HepG2 (cell line): ENCODE measurements at regions not wholly inside any gene's neighbourhood (a gene's known extent, or its start where the extent isn't known, plus 50 kb on each side); places are given as distances from the start of the nearest gene placed in this dataset.
"Not testable (repeated sequence)": the region's sequence is repeated elsewhere in the genome, so short reads cannot be mapped to it uniquely, and the experiment has no call there.

ENCODE experiments used
- ATAC-seq: fragments of 200-7000 bp; cut with Tn5 transposase; 3 replicates; pipeline ENCODE4 v1.9.1; 2020; ENCODE audit warnings: mild to moderate bottlenecking, moderate library complexity
- BruUV-seq: library from RNA; stranded (reverse); fragments of 400-500 nt; replicated peaks from 2 replicates; lab custom pipeline; 2021; lab: Mats Ljungman, UMichigan
- CTCF ChIA-PET: fragments of 300-600 bp; formaldehyde crosslinking; extraction: SDS; loops from one replicate; lab custom pipeline; 2021; ENCODE audit warnings: low total read pairs, inconsistent platforms, low intra/inter-chr PET ratio; lab: Yijun Ruan, JAX
- POLR2A ChIA-PET: fragments of 350-600 bp; sonication (Branson Sonifier 250); formaldehyde crosslinking; loops from one replicate; lab custom pipeline; 2020; ENCODE audit warnings: antibody characterized with exemption, inconsistent platforms; lab: Yijun Ruan, JAX
- DNase-seq: peaks from one replicate; pipeline ENCODE4 v3.0.0-alpha.2; 2015; ENCODE audit warnings: low spot score
- FAIRE-seq: peaks from 3 replicates; lab custom pipeline; 2011; peaks lifted over from hg19 to GRCh38; lab: Jason Lieb, UNC
- H2AFZ ChIP-seq: one replicate; pipeline ENCODE4 v1.6.1; 2011; ENCODE audit warnings: low read length, inconsistent platforms
- H3K27ac ChIP-seq: fragments of 300-600 bp; 3 replicates; pipeline ENCODE4 v1.8.0; 2011; ENCODE audit warnings: mixed run types, mild to moderate bottlenecking, mixed read lengths, low read length, inconsistent platforms; ENCODE audit not compliant: insufficient read depth; ENCODE audit errors: extremely low read length
- H3K27me3 ChIP-seq, 2 experiments: fragments of 200-600 bp in 1 of 2; 2 replicates in 1 of 2; 3 replicates in 1 of 2; pipeline versions ENCODE4 v1.6.0 to v1.8.0; 2011; ENCODE audit warnings: low read length in 2 of 2, mild to moderate bottlenecking in 2 of 2, moderate library complexity in 2 of 2, inconsistent platforms in 1 of 2; ENCODE audit not compliant: insufficient read depth in 2 of 2, control insufficient read depth in 1 of 2
- H3K36me3 ChIP-seq, 2 experiments: fragments of 200-600 bp in 1 of 2; replicated peaks in 1 of 2; 2 replicates in 1 of 2; 3 replicates in 1 of 2; pipeline versions ENCODE4 v1.5.1 to v1.8.0; 2011; ENCODE audit warnings: low read length in 2 of 2, inconsistent platforms in 1 of 2; ENCODE audit not compliant: insufficient read depth in 2 of 2, control insufficient read depth in 1 of 2
- H3K4me1 ChIP-seq: 2 replicates; pipeline ENCODE4 v1.5.1; 2012; ENCODE audit warnings: low read length, inconsistent platforms; ENCODE audit not compliant: insufficient read depth
- H3K4me2 ChIP-seq: 2 replicates; pipeline ENCODE4 v1.6.0; 2011; ENCODE audit warnings: low read depth, low read length, inconsistent platforms
- H3K4me3 ChIP-seq, 3 experiments: fragments of 200-600 bp in 1 of 3; sonication (generic), shearing (Covaris generic) in 1 of 3; replicated peaks in 1 of 3; 2 replicates each; pipeline ENCODE4 v1.5.1; 2011 to 2016; ENCODE audit warnings: low read length in 3 of 3, inconsistent platforms in 2 of 3, low read depth in 2 of 3, mild to moderate bottlenecking in 2 of 3, control low read depth in 1 of 3, mixed read lengths in 1 of 3; ENCODE audit not compliant: insufficient read depth in 1 of 3
- H3K79me2 ChIP-seq: one replicate; pipeline ENCODE4 v1.6.1; 2011; ENCODE audit warnings: low read length, inconsistent platforms; ENCODE audit not compliant: insufficient read depth
- H3K9ac ChIP-seq: 2 replicates; pipeline ENCODE4 v1.6.0; 2011; ENCODE audit warnings: mild to moderate bottlenecking, low read depth, low read length, inconsistent platforms; ENCODE audit not compliant: insufficient read depth
- H3K9me3 ChIP-seq: 2 replicates; pipeline ENCODE4 v1.5.1; 2012; ENCODE audit warnings: mild to moderate bottlenecking, low read length
- H4K20me1 ChIP-seq: 2 replicates; pipeline ENCODE4 v1.6.0; 2011; ENCODE audit warnings: inconsistent platforms, mild to moderate bottlenecking, low read length, moderate library complexity; ENCODE audit not compliant: insufficient read depth
- CHCHD3 ChIP-seq: sonication (generic); formaldehyde crosslinking; IDR thresholded peaks from 2 replicates; pipeline ENCODE4 v1.8.0; 2022; ENCODE audit warnings: mild to moderate bottlenecking, missing genetic modification reagents, moderate library complexity
- FOXK2 ChIP-seq: fragments of 450-650 bp; IDR thresholded peaks from 2 replicates; pipeline ENCODE4 v1.6.1; 2016
- JDP2 ChIP-seq: sonication (generic); formaldehyde crosslinking; IDR thresholded peaks from 2 replicates; pipeline ENCODE4 v1.8.1; 2022; ENCODE audit warnings: missing genetic modification reagents, borderline replicate concordance
- KDM3A ChIP-seq: IDR thresholded peaks from 2 replicates; pipeline ENCODE4 v1.6.1; 2018; ENCODE audit warnings: low read depth, missing compliant biosample characterization
- MED1 ChIP-seq: sonication (generic); formaldehyde crosslinking; IDR thresholded peaks from 2 replicates; pipeline ENCODE4 v1.4.0; 2020; ENCODE audit warnings: missing genetic modification reagents
- MIER2 ChIP-seq: IDR thresholded peaks from 2 replicates; pipeline ENCODE4 v1.6.1; 2016; ENCODE audit warnings: missing biosample characterization, missing genetic modification reagents
- SNAI1 ChIP-seq: sonication (generic); formaldehyde crosslinking; IDR thresholded peaks from 2 replicates; pipeline ENCODE4 v1.5.0; 2020; ENCODE audit warnings: mild to moderate bottlenecking, missing genetic modification reagents, borderline replicate concordance
- TERF1 ChIP-seq: sonication (generic); formaldehyde crosslinking; IDR thresholded peaks from 2 replicates; pipeline ENCODE4 v1.8.0; 2022; ENCODE audit warnings: mild to moderate bottlenecking, missing genetic modification reagents, moderate library complexity
- ZNF382 ChIP-seq: sonication (generic); formaldehyde crosslinking; IDR thresholded peaks from 2 replicates; pipeline ENCODE4 v1.5.0; 2020; ENCODE audit warnings: missing genetic modification reagents, mild to moderate bottlenecking, borderline replicate concordance
- ZNF383 ChIP-seq: sonication (generic); formaldehyde crosslinking; IDR thresholded peaks from 2 replicates; pipeline ENCODE4 v1.4.0; 2020; ENCODE audit warnings: missing genetic modification reagents, mild to moderate bottlenecking, borderline replicate concordance
- ZNF577 ChIP-seq: sonication (generic); formaldehyde crosslinking; IDR thresholded peaks from 2 replicates; pipeline ENCODE4 v1.4.0; 2020; ENCODE audit warnings: mild to moderate bottlenecking, low read depth, missing genetic modification reagents, borderline replicate concordance
- ZNF607 ChIP-seq: sonication (generic); formaldehyde crosslinking; IDR thresholded peaks from 2 replicates; pipeline ENCODE4 v1.5.1; 2020; ENCODE audit warnings: missing genetic modification reagents, mild to moderate bottlenecking, borderline replicate concordance
- ZNF777 ChIP-seq: sonication (generic); formaldehyde crosslinking; IDR thresholded peaks from 2 replicates; pipeline ENCODE4 v1.4.0; 2020; ENCODE audit warnings: missing genetic modification reagents
- ZNF780A ChIP-seq: sonication (generic); formaldehyde crosslinking; IDR thresholded peaks from 2 replicates; pipeline ENCODE4 v1.8.0; 2022; ENCODE audit warnings: mild to moderate bottlenecking, missing genetic modification reagents, moderate library complexity
- WGBS: methylation state at CpG from one replicate; pipeline ENCODE4 v1.1.6; 2017; ENCODE audit warnings: low lambda C conversion rate; 5-methylcytosine and 5-hydroxymethylcytosine counted together
- in situ Hi-C: cut with HindIII; loops from 2 replicates; pipeline ENCODE4 v1.10.0; 2017; ENCODE audit warnings: low pct_unique_long_range_greater_than_20kb; ENCODE audit not compliant: extremely low pct_ligation_motif_present
- intact Hi-C: fragments of 100-400 bp; cut with micrococcal nuclease; formaldehyde crosslinking; loops from one replicate; pipeline ENCODE4 v1.10.0; 2022; ENCODE audit not compliant: unreplicated experiment
- TF ChIP-seq, protein P1 (sequence below): sonication (generic); formaldehyde crosslinking; IDR thresholded peaks from 2 replicates; pipeline ENCODE4 v1.4.0; 2020; ENCODE audit warnings: mild to moderate bottlenecking, low read depth, missing genetic modification reagents

- BruUV-seq, H3K4me1 ChIP-seq, H3K27ac ChIP-seq, H3K36me3 ChIP-seq, H3K4me2 ChIP-seq, FAIRE-seq, CTCF ChIA-PET, in situ Hi-C loops, H3K9me3 ChIP-seq, H2AFZ ChIP-seq, H4K20me1 ChIP-seq, ATAC-seq, H3K27me3 ChIP-seq, H3K79me2 ChIP-seq, H3K4me3 ChIP-seq, intact Hi-C loops, H3K9ac ChIP-seq, POLR2A ChIA-PET: not testable (repeated sequence)
- 0% methylated on average over 2 of the region's 2 CpGs for WGBS
- peak; percentile 12 for DNase-seq
These were observed 285.9 kb upstream of the TRPM3 start for GRCh38 chr9:71407341-71407740.

GRCh38 chr9:71403106-71403505 lies 281.7 kb upstream of the TRPM3 start:
- FAIRE-seq (no peak), ATAC-seq (no peak), DNase-seq (no peak)
- no peaks in the 10 kb centered on the region for H3K4me1 ChIP-seq
- H3K9ac ChIP-seq = no peak overlapping the region
- CTCF ChIA-PET = no interaction called here
- H4K20me1 ChIP-seq = no peaks in the 10 kb centered on the region
- H3K27me3 ChIP-seq = no peaks in the 10 kb centered on the region
- H3K79me2 ChIP-seq = no peaks in the 10 kb centered on the region
- TF ChIP-seq ZNF607 (CRISPR knock-in tag) (no peak), MIER2 (no peak), TERF1 (CRISPR knock-in tag) (no peak), ZNF777 (no peak), KDM3A (no peak), JDP2 (CRISPR knock-in tag) (no peak), SNAI1 (CRISPR knock-in tag) (no peak), ZNF383 (CRISPR knock-in tag) (no peak), ZNF780A (CRISPR knock-in tag) (no peak), MED1 (CRISPR knock-in tag) (no peak), ZNF577 (no peak), ZNF382 (CRISPR knock-in tag) (no peak), FOXK2 (no peak), CHCHD3 (CRISPR knock-in tag) (no peak)
- TF ChIP-seq, protein P1, sequence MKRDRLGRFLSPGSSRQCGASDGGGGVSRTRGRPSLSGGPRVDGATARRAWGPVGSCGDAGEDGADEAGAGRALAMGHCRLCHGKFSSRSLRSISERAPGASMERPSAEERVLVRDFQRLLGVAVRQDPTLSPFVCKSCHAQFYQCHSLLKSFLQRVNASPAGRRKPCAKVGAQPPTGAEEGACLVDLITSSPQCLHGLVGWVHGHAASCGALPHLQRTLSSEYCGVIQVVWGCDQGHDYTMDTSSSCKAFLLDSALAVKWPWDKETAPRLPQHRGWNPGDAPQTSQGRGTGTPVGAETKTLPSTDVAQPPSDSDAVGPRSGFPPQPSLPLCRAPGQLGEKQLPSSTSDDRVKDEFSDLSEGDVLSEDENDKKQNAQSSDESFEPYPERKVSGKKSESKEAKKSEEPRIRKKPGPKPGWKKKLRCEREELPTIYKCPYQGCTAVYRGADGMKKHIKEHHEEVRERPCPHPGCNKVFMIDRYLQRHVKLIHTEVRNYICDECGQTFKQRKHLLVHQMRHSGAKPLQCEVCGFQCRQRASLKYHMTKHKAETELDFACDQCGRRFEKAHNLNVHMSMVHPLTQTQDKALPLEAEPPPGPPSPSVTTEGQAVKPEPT (CRISPR knock-in tag) = no peak
- TF ChIP-seq, all 625 proteins: peak for 0
- Histone ChIP-seq H3K36me3 (no peaks in the 10 kb centered on the region), H3K4me3 (no peak overlapping the region), H3K4me2 (no peak overlapping the region), H2AFZ (no peak overlapping the region), H3K27ac (no peak overlapping the region), H3K9me3 (no peaks in the 10 kb centered on the region)
- no TSS peak for BruUV-seq
- POLR2A ChIA-PET = no interaction called here
- 38% methylated on average over 1 of the region's 1 CpG for WGBS
- intact Hi-C loops = no loop called here
- in situ Hi-C loops = no loop called here
